K562 (cell line): ENCODE measurements at regions not wholly inside any gene's neighbourhood (a gene's known extent, or its start where the extent isn't known, plus 50 kb on each side); places are given as distances from the start of the nearest gene placed in this dataset.
A peak's percentile ranks its signal among the peaks of the same experiment; 100 is the strongest.

Experiments used
- ETV5 ChIP-seq: sonication (generic); formaldehyde crosslinking; IDR thresholded peaks from 2 replicates; pipeline ENCODE4 v1.4.0; 2020; ENCODE audit warnings: low read depth, mild to moderate bottlenecking, missing genetic modification reagents
- FOSL1 ChIP-seq: fragments of 200-800 bp; sonication (Bioruptor generic); conservative IDR thresholded peaks from 2 replicates; pipeline ENCODE4 v1.6.1; 2016; ENCODE audit warnings: missing genetic modification characterization, missing compliant biosample characterization
- FOXK2 ChIP-seq, 2 experiments: fragments of 450-650 bp; IDR thresholded peaks in 1 of 2; conservative IDR thresholded peaks in 1 of 2; 2 replicates each; pipeline ENCODE4 v1.6.1; 2016; ENCODE audit warnings: low read depth in 2 of 2, mild to moderate bottlenecking in 1 of 2
- GATA2 ChIP-seq: sonication (generic); formaldehyde crosslinking; IDR thresholded peaks from 2 replicates; pipeline ENCODE4 v1.4.0; 2020; ENCODE audit warnings: mild to moderate bottlenecking, missing genetic modification reagents
- HDAC3 ChIP-seq: fragments of 450-650 bp; IDR thresholded peaks from 2 replicates; pipeline ENCODE4 v1.6.1; 2018; ENCODE audit warnings: borderline replicate concordance, mild to moderate bottlenecking, moderate library complexity; ENCODE audit not compliant: partially characterized antibody
- HINFP ChIP-seq: fragments of 450-650 bp; conservative IDR thresholded peaks from 2 replicates; pipeline ENCODE4 v1.6.1; 2016; ENCODE audit warnings: missing genetic modification characterization, low read depth, mild to moderate bottlenecking, control low read depth, missing compliant biosample characterization
- MBD2 ChIP-seq: sonication (generic); IDR thresholded peaks from 2 replicates; pipeline ENCODE4 v1.6.1; 2016; ENCODE audit warnings: low read depth, borderline replicate concordance
- MTA1 ChIP-seq: fragments of 450-650 bp; IDR thresholded peaks from 2 replicates; pipeline ENCODE4 v1.6.1; 2017; ENCODE audit warnings: borderline replicate concordance
- MYBL2 ChIP-seq, 2 experiments: fragments of 450-650 bp in 1 of 2; sonication (generic) in 1 of 2; formaldehyde crosslinking in 1 of 2; IDR thresholded peaks; 2 replicates each; pipeline versions ENCODE4 v1.6.1 to v1.8.1; 2017 to 2022; ENCODE audit warnings: borderline replicate concordance in 1 of 2, inconsistent platforms in 1 of 2, low read depth in 1 of 2, mild to moderate bottlenecking in 1 of 2, missing genetic modification reagents in 1 of 2, moderate library complexity in 1 of 2
- RB1 ChIP-seq: fragments of 450-650 bp; IDR thresholded peaks from 2 replicates; pipeline ENCODE4 v1.6.1; 2017; ENCODE audit warnings: low read depth, mild to moderate bottlenecking
- RCOR1 ChIP-seq, 2 experiments: IDR thresholded peaks; 2 replicates each; pipeline ENCODE4 v1.6.1; 2012; ENCODE audit warnings: low read depth in 2 of 2, low read length in 2 of 2, borderline replicate concordance in 1 of 2, improper control_type of control experiment in 1 of 2
- REST ChIP-seq, 2 experiments: fragments of 450-650 bp; formaldehyde crosslinking in 1 of 2; IDR thresholded peaks; 2 replicates each; pipeline versions ENCODE4 v1.4.0 to v1.6.1; 2014 to 2020; ENCODE audit warnings: mild to moderate bottlenecking in 2 of 2, borderline replicate concordance in 1 of 2, low read depth in 1 of 2
- SUPT5H ChIP-seq: fragments of 450-650 bp; IDR thresholded peaks from 2 replicates; pipeline ENCODE4 v1.6.1; 2016
- ZBTB43 ChIP-seq: sonication (generic); formaldehyde crosslinking; IDR thresholded peaks from 2 replicates; pipeline ENCODE4 v1.8.0; 2023; ENCODE audit warnings: mild to moderate bottlenecking, missing genetic modification reagents
- ZNF175 ChIP-seq: fragments of 200-800 bp; sonication (Bioruptor generic); IDR thresholded peaks from 2 replicates; pipeline ENCODE4 v1.6.1; 2016; ENCODE audit warnings: low read depth, mild to moderate bottlenecking, missing genetic modification characterization, missing compliant biosample characterization
- ZNF217 ChIP-seq: sonication (generic); formaldehyde crosslinking; IDR thresholded peaks from 2 replicates; pipeline ENCODE4 v1.8.0; 2022; ENCODE audit warnings: mild to moderate bottlenecking, missing genetic modification reagents

GRCh38 chr7:51376420-51377092, 59.9 kb upstream of the COBL start (continued):
- TF ChIP-seq HINFP (tag) = no peak
- TF ChIP-seq FOSL1 (tag) = peak; percentile 97
- TF ChIP-seq MBD2 = peak; percentile 31; the same call in 1 of the 2 replicates
- peak; percentile 86 for TF ChIP-seq GATA2
- no peak for TF ChIP-seq SUPT5H
- no peak for TF ChIP-seq ZBTB43
- TF ChIP-seq ETV5 (CRISPR knock-in tag) = peak; percentile 21; the same call in 1 of the 2 replicates
- peak; percentile 26 to 62; a peak in 1 of 4 replicates for TF ChIP-seq RCOR1 (IDR thresholded peaks at IDR 0.05; ENCODE audit: borderline replicate concordance in 1 of 2, low read depth in 2 of 2, low read length in 2 of 2)
- peak; percentile 33 to 70; a peak in 2 of 4 replicates for TF ChIP-seq FOXK2 (conservative IDR thresholded peaks at IDR 0.05 in 1 of 2, IDR thresholded peaks at IDR 0.05 in 1 of 2; ENCODE audit: low read depth in 2 of 2)
- no peak for TF ChIP-seq MYBL2 (IDR thresholded peaks at IDR 0.05; ENCODE audit: low read depth)
- TF ChIP-seq MYBL2 (CRISPR knock-in tag; IDR thresholded peaks at IDR 0.05; ENCODE audit: borderline replicate concordance) = no peak
- TF ChIP-seq MTA1 = 0 out of 2 replicates have a peak, but pooled peaks have one; percentile 54
- peak; percentile 84 for TF ChIP-seq HDAC3
- TF ChIP-seq RB1 = no peak
- TF ChIP-seq ZNF217 (CRISPR knock-in tag) = no peak
- TF ChIP-seq ZNF175 (CRISPR knock-in tag) = no peak
- TF ChIP-seq REST (IDR thresholded peaks at IDR 0.05; ENCODE audit: borderline replicate concordance) = no peak; the same call in 1 of the 2 replicates
- TF ChIP-seq REST (CRISPR knock-in tag; IDR thresholded peaks at IDR 0.05; ENCODE audit: low read depth) = no peak
